ENCODE measurements at regions not wholly inside any gene's neighbourhood (a gene's known extent, or its start where the extent isn't known, plus 50 kb on each side); places are given as distances from the start of the nearest gene placed in this dataset.

GRCh38 chr9:72415163-72415562 is 50.2 kb upstream of the ZFAND5 start:
- TF ChIP-seq, protein P1, sequence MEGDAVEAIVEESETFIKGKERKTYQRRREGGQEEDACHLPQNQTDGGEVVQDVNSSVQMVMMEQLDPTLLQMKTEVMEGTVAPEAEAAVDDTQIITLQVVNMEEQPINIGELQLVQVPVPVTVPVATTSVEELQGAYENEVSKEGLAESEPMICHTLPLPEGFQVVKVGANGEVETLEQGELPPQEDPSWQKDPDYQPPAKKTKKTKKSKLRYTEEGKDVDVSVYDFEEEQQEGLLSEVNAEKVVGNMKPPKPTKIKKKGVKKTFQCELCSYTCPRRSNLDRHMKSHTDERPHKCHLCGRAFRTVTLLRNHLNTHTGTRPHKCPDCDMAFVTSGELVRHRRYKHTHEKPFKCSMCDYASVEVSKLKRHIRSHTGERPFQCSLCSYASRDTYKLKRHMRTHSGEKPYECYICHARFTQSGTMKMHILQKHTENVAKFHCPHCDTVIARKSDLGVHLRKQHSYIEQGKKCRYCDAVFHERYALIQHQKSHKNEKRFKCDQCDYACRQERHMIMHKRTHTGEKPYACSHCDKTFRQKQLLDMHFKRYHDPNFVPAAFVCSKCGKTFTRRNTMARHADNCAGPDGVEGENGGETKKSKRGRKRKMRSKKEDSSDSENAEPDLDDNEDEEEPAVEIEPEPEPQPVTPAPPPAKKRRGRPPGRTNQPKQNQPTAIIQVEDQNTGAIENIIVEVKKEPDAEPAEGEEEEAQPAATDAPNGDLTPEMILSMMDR (conservative IDR thresholded peaks at IDR 0.05; ENCODE audit: low read depth in 2 of 2) = no peak
- TF ChIP-seq EZH2 (IDR thresholded peaks at IDR 0.05; ENCODE audit: low read depth, unreplicated experiment) (no peak), CREB1 (CRISPR knock-in tag; IDR thresholded peaks at IDR 0.05; ENCODE audit: low read depth) (no peak), EZH2phosphoT487 (IDR thresholded peaks at IDR 0.05; ENCODE audit: unreplicated experiment) (no peak), ETS1 (IDR thresholded peaks at IDR 0.05) (no peak), POLR2AphosphoS5 (IDR thresholded peaks at IDR 0.05; ENCODE audit: low read depth) (no peak), JUNB (IDR thresholded peaks at IDR 0.05; ENCODE audit: unreplicated experiment) (no peak), NANOG (IDR thresholded peaks at IDR 0.05; ENCODE audit: borderline replicate concordance) (no peak), STAT1 (IDR thresholded peaks at IDR 0.05; ENCODE audit: unreplicated experiment) (no peak)
- TF ChIP-seq, protein P2, sequence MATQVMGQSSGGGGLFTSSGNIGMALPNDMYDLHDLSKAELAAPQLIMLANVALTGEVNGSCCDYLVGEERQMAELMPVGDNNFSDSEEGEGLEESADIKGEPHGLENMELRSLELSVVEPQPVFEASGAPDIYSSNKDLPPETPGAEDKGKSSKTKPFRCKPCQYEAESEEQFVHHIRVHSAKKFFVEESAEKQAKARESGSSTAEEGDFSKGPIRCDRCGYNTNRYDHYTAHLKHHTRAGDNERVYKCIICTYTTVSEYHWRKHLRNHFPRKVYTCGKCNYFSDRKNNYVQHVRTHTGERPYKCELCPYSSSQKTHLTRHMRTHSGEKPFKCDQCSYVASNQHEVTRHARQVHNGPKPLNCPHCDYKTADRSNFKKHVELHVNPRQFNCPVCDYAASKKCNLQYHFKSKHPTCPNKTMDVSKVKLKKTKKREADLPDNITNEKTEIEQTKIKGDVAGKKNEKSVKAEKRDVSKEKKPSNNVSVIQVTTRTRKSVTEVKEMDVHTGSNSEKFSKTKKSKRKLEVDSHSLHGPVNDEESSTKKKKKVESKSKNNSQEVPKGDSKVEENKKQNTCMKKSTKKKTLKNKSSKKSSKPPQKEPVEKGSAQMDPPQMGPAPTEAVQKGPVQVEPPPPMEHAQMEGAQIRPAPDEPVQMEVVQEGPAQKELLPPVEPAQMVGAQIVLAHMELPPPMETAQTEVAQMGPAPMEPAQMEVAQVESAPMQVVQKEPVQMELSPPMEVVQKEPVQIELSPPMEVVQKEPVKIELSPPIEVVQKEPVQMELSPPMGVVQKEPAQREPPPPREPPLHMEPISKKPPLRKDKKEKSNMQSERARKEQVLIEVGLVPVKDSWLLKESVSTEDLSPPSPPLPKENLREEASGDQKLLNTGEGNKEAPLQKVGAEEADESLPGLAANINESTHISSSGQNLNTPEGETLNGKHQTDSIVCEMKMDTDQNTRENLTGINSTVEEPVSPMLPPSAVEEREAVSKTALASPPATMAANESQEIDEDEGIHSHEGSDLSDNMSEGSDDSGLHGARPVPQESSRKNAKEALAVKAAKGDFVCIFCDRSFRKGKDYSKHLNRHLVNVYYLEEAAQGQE (IDR thresholded peaks at IDR 0.05; ENCODE audit: unreplicated experiment) = no peak
- TF ChIP-seq, protein P3, sequence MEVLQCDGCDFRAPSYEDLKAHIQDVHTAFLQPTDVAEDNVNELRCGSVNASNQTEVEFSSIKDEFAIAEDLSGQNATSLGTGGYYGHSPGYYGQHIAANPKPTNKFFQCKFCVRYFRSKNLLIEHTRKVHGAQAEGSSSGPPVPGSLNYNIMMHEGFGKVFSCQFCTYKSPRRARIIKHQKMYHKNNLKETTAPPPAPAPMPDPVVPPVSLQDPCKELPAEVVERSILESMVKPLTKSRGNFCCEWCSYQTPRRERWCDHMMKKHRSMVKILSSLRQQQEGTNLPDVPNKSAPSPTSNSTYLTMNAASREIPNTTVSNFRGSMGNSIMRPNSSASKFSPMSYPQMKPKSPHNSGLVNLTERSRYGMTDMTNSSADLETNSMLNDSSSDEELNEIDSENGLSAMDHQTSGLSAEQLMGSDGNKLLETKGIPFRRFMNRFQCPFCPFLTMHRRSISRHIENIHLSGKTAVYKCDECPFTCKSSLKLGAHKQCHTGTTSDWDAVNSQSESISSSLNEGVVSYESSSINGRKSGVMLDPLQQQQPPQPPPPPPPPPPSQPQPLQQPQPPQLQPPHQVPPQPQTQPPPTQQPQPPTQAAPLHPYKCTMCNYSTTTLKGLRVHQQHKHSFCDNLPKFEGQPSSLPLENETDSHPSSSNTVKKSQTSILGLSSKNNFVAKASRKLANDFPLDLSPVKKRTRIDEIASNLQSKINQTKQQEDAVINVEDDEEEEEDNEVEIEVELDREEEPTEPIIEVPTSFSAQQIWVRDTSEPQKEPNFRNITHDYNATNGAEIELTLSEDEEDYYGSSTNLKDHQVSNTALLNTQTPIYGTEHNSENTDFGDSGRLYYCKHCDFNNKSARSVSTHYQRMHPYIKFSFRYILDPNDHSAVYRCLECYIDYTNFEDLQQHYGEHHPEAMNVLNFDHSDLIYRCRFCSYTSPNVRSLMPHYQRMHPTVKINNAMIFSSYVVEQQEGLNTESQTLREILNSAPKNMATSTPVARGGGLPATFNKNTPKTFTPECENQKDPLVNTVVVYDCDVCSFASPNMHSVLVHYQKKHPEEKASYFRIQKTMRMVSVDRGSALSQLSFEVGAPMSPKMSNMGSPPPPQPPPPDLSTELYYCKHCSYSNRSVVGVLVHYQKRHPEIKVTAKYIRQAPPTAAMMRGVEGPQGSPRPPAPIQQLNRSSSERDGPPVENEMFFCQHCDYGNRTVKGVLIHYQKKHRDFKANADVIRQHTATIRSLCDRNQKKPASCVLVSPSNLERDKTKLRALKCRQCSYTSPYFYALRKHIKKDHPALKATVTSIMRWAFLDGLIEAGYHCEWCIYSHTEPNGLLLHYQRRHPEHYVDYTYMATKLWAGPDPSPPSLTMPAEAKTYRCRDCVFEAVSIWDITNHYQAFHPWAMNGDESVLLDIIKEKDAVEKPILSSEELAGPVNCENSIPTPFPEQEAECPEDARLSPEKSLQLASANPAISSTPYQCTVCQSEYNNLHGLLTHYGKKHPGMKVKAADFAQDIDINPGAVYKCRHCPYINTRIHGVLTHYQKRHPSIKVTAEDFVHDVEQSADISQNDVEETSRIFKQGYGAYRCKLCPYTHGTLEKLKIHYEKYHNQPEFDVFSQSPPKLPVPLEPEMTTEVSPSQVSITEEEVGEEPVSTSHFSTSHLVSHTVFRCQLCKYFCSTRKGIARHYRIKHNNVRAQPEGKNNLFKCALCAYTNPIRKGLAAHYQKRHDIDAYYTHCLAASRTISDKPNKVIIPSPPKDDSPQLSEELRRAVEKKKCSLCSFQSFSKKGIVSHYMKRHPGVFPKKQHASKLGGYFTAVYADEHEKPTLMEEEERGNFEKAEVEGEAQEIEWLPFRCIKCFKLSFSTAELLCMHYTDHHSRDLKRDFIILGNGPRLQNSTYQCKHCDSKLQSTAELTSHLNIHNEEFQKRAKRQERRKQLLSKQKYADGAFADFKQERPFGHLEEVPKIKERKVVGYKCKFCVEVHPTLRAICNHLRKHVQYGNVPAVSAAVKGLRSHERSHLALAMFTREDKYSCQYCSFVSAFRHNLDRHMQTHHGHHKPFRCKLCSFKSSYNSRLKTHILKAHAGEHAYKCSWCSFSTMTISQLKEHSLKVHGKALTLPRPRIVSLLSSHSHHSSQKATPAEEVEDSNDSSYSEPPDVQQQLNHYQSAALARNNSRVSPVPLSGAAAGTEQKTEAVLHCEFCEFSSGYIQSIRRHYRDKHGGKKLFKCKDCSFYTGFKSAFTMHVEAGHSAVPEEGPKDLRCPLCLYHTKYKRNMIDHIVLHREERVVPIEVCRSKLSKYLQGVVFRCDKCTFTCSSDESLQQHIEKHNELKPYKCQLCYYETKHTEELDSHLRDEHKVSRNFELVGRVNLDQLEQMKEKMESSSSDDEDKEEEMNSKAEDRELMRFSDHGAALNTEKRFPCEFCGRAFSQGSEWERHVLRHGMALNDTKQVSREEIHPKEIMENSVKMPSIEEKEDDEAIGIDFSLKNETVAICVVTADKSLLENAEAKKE (CRISPR knock-in tag; IDR thresholded peaks at IDR 0.05) = no peak
